Hindlimb muscle (tissue), 1 donor: ENCODE measurements at regions not wholly inside any gene's neighbourhood (a gene's known extent, or its start where the extent isn't known, plus 50 kb on each side); places are given as distances from the start of the nearest gene placed in this dataset.

ENCODE experiments used
- DNase-seq: peaks from one replicate; pipeline ENCODE4 v3.0.0-alpha.2; 2013

- no peak for DNase-seq
Measured at GRCh38 chr5:111869681-111870080, 112.7 kb upstream of the NREP start.

- DNase-seq: no peak
Measured at GRCh38 chr5:111865356-111865755, 108.4 kb upstream of the NREP start.

- no peak for DNase-seq
Measured at GRCh38 chr5:111863801-111864200, 106.8 kb upstream of the NREP start.

GRCh38 chr5:111859533-111860270 is 102.7 kb upstream of the NREP start:
- peak; percentile 67 for DNase-seq

GRCh38 chr5:111859031-111859430 is 102.0 kb upstream of the NREP start:
- DNase-seq: no peak

GRCh38 chr5:111857623-111858022 is 100.6 kb upstream of the NREP start:
- DNase-seq: no peak

- no peak for DNase-seq
Measured at GRCh38 chr5:111856876-111857466, 100.0 kb upstream of the NREP start.

- no peak for DNase-seq
Measured at GRCh38 chr5:111855356-111855755, 98.4 kb upstream of the NREP start.

- DNase-seq: no peak
Measured at GRCh38 chr5:111854186-111854585, 97.2 kb upstream of the NREP start.

GRCh38 chr5:111853748-111854147 is 96.8 kb upstream of the NREP start:
- DNase-seq: no peak

GRCh38 chr5:111851631-111852548 is 94.9 kb upstream of the NREP start:
- DNase-seq: no peak

GRCh38 chr5:111848476-111848875 is 91.5 kb upstream of the NREP start:
- DNase-seq: no peak

GRCh38 chr5:111847052-111847925 is 90.3 kb upstream of the NREP start:
- DNase-seq: no peak

- DNase-seq: no peak
Measured at GRCh38 chr5:111840036-111840674, 83.2 kb upstream of the NREP start.

GRCh38 chr5:111839438-111839837 is 82.4 kb upstream of the NREP start:
- DNase-seq: no peak

- no peak for DNase-seq
Measured at GRCh38 chr5:111836426-111836825, 79.4 kb upstream of the NREP start.

GRCh38 chr5:111834926-111835599 is 78.1 kb upstream of the NREP start:
- no peak for DNase-seq

GRCh38 chr5:111830333-111830732 is 73.3 kb upstream of the NREP start:
- DNase-seq: no peak

GRCh38 chr5:111829701-111830100 is 72.7 kb upstream of the NREP start:
- DNase-seq: no peak

GRCh38 chr5:111826064-111826463 is 69.1 kb upstream of the NREP start:
- no peak for DNase-seq

- no peak for DNase-seq
Measured at GRCh38 chr5:111820072-111820471, 63.1 kb upstream of the NREP start.
